PC-9 (cell line): ENCODE measurements at regions not wholly inside any gene's neighbourhood (a gene's known extent, or its start where the extent isn't known, plus 50 kb on each side); places are given as distances from the start of the nearest gene placed in this dataset.

Source experiments
- CTCF ChIP-seq: fragments of 200-600 bp; sonication (generic); conservative IDR thresholded peaks from 2 replicates; pipeline ENCODE4 v1.6.1; 2017; ENCODE audit warnings: mixed run types, antibody characterized with exemption, mild to moderate bottlenecking, moderate library complexity
- EZH2 ChIP-seq: fragments of 200-600 bp; sonication (generic); IDR thresholded peaks from 2 replicates; pipeline ENCODE4 v1.8.0; 2017; ENCODE audit warnings: antibody characterized with exemption, low read depth

GRCh38 chr11:28517621-28518020 is 409.4 kb downstream of the METTL15 start:
- TF ChIP-seq CTCF (no peak), EZH2 (no peak)
